Fibroblast of lung (primary cell): ENCODE measurements at regions not wholly inside any gene's neighbourhood (a gene's known extent, or its start where the extent isn't known, plus 50 kb on each side); places are given as distances from the start of the nearest gene placed in this dataset.

ENCODE experiments used
- DNase-seq, 2 donors: peaks; one replicate each; pipeline versions ENCODE4 v3.0.0 to v3.0.0-alpha.2; 2010; ENCODE audit warnings: low read depth in 2 of 2
- H2AFZ ChIP-seq: 2 replicates; pipeline ENCODE4 v1.5.1; 2012; ENCODE audit warnings: low read length, control low read depth, inconsistent platforms
- H3K27ac ChIP-seq: 2 replicates; pipeline ENCODE4 v1.5.1; 2011; ENCODE audit warnings: low read length, control low read depth; ENCODE audit not compliant: insufficient read depth
- H3K27me3 ChIP-seq: 2 replicates; pipeline ENCODE4 v1.5.1; 2011; ENCODE audit warnings: mild to moderate bottlenecking, low read length; ENCODE audit not compliant: control insufficient read depth, insufficient read depth
- H3K36me3 ChIP-seq: 2 replicates; pipeline ENCODE4 v1.5.1; 2011; ENCODE audit warnings: low read length; ENCODE audit not compliant: control insufficient read depth, insufficient read depth
- H3K4me1 ChIP-seq: 2 replicates; pipeline ENCODE4 v1.5.1; 2011; ENCODE audit warnings: low read length; ENCODE audit not compliant: control insufficient read depth, insufficient read depth; ENCODE audit errors: extremely low read depth
- H3K4me2 ChIP-seq: 2 replicates; pipeline ENCODE4 v1.5.1; 2011; ENCODE audit warnings: low read length, control low read depth; ENCODE audit not compliant: insufficient read depth; ENCODE audit errors: extremely low read depth
- H3K4me3 ChIP-seq, 4 experiments: fragments of 200-600 bp in 1 of 4; sonication (generic) in 1 of 4; replicated peaks in 1 of 4; 2 replicates each; pipeline ENCODE4 v1.5.1; 2011 to 2016; ENCODE audit warnings: low read length in 4 of 4, low read depth in 3 of 4, mild to moderate bottlenecking in 3 of 4, control low read depth in 2 of 4, inconsistent platforms in 1 of 4, mixed read lengths in 1 of 4; ENCODE audit not compliant: insufficient read depth in 1 of 4; ENCODE audit errors: control extremely low read depth in 1 of 4
- H3K79me2 ChIP-seq: 2 replicates; pipeline ENCODE4 v1.5.1; 2012; ENCODE audit warnings: mild to moderate bottlenecking, low read length, inconsistent platforms; ENCODE audit not compliant: control insufficient read depth, insufficient read depth
- H3K9ac ChIP-seq: 2 replicates; pipeline ENCODE4 v1.5.1; 2011; ENCODE audit warnings: mild to moderate bottlenecking, low read length, control low read depth; ENCODE audit not compliant: insufficient read depth
- H3K9me3 ChIP-seq: 2 replicates; pipeline ENCODE4 v1.5.1; 2012; ENCODE audit warnings: low read depth, low read length; ENCODE audit not compliant: control insufficient read depth, insufficient read depth
- H4K20me1 ChIP-seq: 2 replicates; pipeline ENCODE4 v1.5.1; 2011; ENCODE audit warnings: low read length; ENCODE audit not compliant: control insufficient read depth, insufficient read depth; ENCODE audit errors: extremely low read depth
- CTCF ChIP-seq, 2 donors: IDR thresholded peaks in 1 of 2; conservative IDR thresholded peaks in 1 of 2; 1 replicate in 1 of 2; 2 replicates in 1 of 2; pipeline ENCODE4 v1.5.1; 2011 to 2012; ENCODE audit warnings: low read length in 2 of 2, control low read depth in 1 of 2, inconsistent platforms in 1 of 2, low read depth in 1 of 2, mild to moderate bottlenecking in 1 of 2
- EZH2 ChIP-seq: IDR thresholded peaks from 2 replicates; pipeline ENCODE4 v1.5.1; 2012; ENCODE audit warnings: low read length, control low read depth, mild to moderate bottlenecking; ENCODE audit errors: missing control alignments

GRCh38 chr11:79758325-79758724 is 317.5 kb upstream of the TENM4 start:
- H3K9ac ChIP-seq = no peak overlapping the region

GRCh38 chr11:79747406-79747805 is 306.6 kb upstream of the TENM4 start:
- Histone ChIP-seq H3K79me2 (no peaks in the 10 kb centered on the region), H3K4me2 (no peak overlapping the region), H3K9me3 (no peaks in the 10 kb centered on the region), H3K9ac (no peak overlapping the region), H2AFZ (no peak overlapping the region), H3K36me3 (no peaks in the 10 kb centered on the region), H3K27ac (no peak overlapping the region), H4K20me1 (no peaks in the 10 kb centered on the region), H3K4me1 (no peaks in the 10 kb centered on the region), H3K27me3 (no peaks in the 10 kb centered on the region), H3K4me3 (no peak overlapping the region)
- TF ChIP-seq EZH2 = no peak
- TF ChIP-seq CTCF (conservative IDR thresholded peaks at IDR 0.05 in 1 of 2, IDR thresholded peaks at IDR 0.05 in 1 of 2; ENCODE audit: low read depth in 1 of 2, low read length in 2 of 2) = no peak
- no peak for DNase-seq

More at GRCh38 chr11:79758325-79758724, 317.5 kb upstream of the TENM4 start:
- H3K27ac ChIP-seq = no peak overlapping the region
- no peak overlapping the region for H2AFZ ChIP-seq
- no peak overlapping the region for H3K4me3 ChIP-seq
- TF ChIP-seq CTCF (conservative IDR thresholded peaks at IDR 0.05 in 1 of 2, IDR thresholded peaks at IDR 0.05 in 1 of 2; ENCODE audit: low read depth in 1 of 2, low read length in 2 of 2) = no peak
- no peak for TF ChIP-seq EZH2
- H3K27me3 ChIP-seq = no peaks in the 10 kb centered on the region
- no peak for DNase-seq
- H3K4me1 ChIP-seq = no peaks in the 10 kb centered on the region
- no peak overlapping the region for H3K4me2 ChIP-seq
- H3K79me2 ChIP-seq = no peaks in the 10 kb centered on the region
- no peaks in the 10 kb centered on the region for H3K9me3 ChIP-seq
- no peaks in the 10 kb centered on the region for H4K20me1 ChIP-seq
- no peaks in the 10 kb centered on the region for H3K36me3 ChIP-seq

- H3K4me1 ChIP-seq = no peaks in the 10 kb centered on the region
- H4K20me1 ChIP-seq = no peaks in the 10 kb centered on the region
- no peak overlapping the region for H3K4me3 ChIP-seq
- H3K36me3 ChIP-seq = no peaks in the 10 kb centered on the region
- H3K79me2 ChIP-seq = no peaks in the 10 kb centered on the region
- no peak for DNase-seq
- no peak overlapping the region for H3K4me2 ChIP-seq
- no peak overlapping the region for H2AFZ ChIP-seq
- H3K9ac ChIP-seq = no peak overlapping the region
- no peaks in the 10 kb centered on the region for H3K9me3 ChIP-seq
- TF ChIP-seq CTCF (conservative IDR thresholded peaks at IDR 0.05 in 1 of 2, IDR thresholded peaks at IDR 0.05 in 1 of 2; ENCODE audit: low read depth in 1 of 2, low read length in 2 of 2) (no peak), EZH2 (no peak)
- H3K27me3 ChIP-seq = no peaks in the 10 kb centered on the region
- no peak overlapping the region for H3K27ac ChIP-seq
Observed at GRCh38 chr11:79744941-79745340, 304.1 kb upstream of the TENM4 start.
